Neural progenitor cell (in vitro differentiated cells): ENCODE measurements at regions not wholly inside any gene's neighbourhood (a gene's known extent, or its start where the extent isn't known, plus 50 kb on each side); places are given as distances from the start of the nearest gene placed in this dataset.

Experiments
- CTCF ChIP-seq: fragments of 200-600 bp; sonication (generic); IDR thresholded peaks from 2 replicates; pipeline ENCODE4 v1.5.1; 2017; ENCODE audit warnings: antibody characterized with exemption, mild to moderate bottlenecking
- EZH2 ChIP-seq: fragments of 200-600 bp; sonication (generic); IDR thresholded peaks from 2 replicates; pipeline ENCODE4 v1.6.1; 2017; ENCODE audit warnings: antibody characterized with exemption, mild to moderate bottlenecking, moderate library complexity

DNA sequence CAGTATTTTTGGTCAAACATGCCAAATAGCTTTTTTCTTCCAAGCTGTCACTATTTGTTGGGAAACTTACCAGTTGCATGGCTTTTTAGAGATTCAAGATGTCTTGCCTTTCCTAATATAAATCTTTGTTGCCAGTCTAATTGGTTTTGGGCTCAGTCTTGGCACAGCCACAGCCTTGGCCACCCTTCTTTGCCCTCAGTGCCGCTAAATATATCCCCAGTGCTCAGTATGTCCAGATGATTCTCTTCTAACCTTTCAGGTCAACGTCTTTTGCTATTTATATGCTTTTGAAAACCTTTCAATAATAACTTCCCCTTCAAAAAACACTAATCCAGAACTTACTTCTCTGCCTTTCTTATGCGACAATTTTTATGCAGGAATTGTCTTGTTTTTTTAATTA is 483.1 kb upstream of the ZFHX3 start:
- TF ChIP-seq EZH2 (no peak), CTCF (no peak)
